Progenitor cell of endocrine pancreas (in vitro differentiated cells): ENCODE measurements at regions not wholly inside any gene's neighbourhood (a gene's known extent, or its start where the extent isn't known, plus 50 kb on each side); places are given as distances from the start of the nearest gene placed in this dataset.
"Not testable (repeated sequence)": the region's sequence is repeated elsewhere in the genome, so short reads cannot be mapped to it uniquely, and the experiment has no call there.

ENCODE experiments used
- DNase-seq: peaks from one replicate; pipeline ENCODE4 v3.0.0; 2021; ENCODE audit warnings: low spot score; ENCODE audit not compliant: unreplicated experiment
- H3K27ac Mint-ChIP-seq: 2 replicates; pipeline ENCODE4 v1.8.0; 2021; ENCODE audit warnings: mild to moderate bottlenecking, moderate library complexity, mixed read lengths
- H3K27me3 Mint-ChIP-seq: 2 replicates; pipeline ENCODE4 v1.8.0; 2021; ENCODE audit warnings: mixed read lengths
- H3K36me3 Mint-ChIP-seq: 2 replicates; pipeline ENCODE4 v1.8.0; 2022; ENCODE audit warnings: mixed read lengths; ENCODE audit not compliant: insufficient read depth
- H3K4me1 Mint-ChIP-seq: 2 replicates; pipeline ENCODE4 v1.8.0; 2021; ENCODE audit warnings: low read depth, mixed read lengths
- H3K4me3 Mint-ChIP-seq: 2 replicates; pipeline ENCODE4 v1.8.0; 2021; ENCODE audit warnings: low read depth, mild to moderate bottlenecking, moderate library complexity, mixed read lengths
- H3K9me3 Mint-ChIP-seq: 2 replicates; pipeline ENCODE4 v1.8.0; 2021; ENCODE audit warnings: low read depth, mixed read lengths
- TF ChIP-seq, protein P1 (sequence below): fragments of 200-600 bp; sonication (generic); IDR thresholded peaks from one replicate; pipeline ENCODE4 v1.5.0; 2021; ENCODE audit warnings: antibody characterized with exemption, mild to moderate bottlenecking; ENCODE audit not compliant: unreplicated experiment

DNA sequence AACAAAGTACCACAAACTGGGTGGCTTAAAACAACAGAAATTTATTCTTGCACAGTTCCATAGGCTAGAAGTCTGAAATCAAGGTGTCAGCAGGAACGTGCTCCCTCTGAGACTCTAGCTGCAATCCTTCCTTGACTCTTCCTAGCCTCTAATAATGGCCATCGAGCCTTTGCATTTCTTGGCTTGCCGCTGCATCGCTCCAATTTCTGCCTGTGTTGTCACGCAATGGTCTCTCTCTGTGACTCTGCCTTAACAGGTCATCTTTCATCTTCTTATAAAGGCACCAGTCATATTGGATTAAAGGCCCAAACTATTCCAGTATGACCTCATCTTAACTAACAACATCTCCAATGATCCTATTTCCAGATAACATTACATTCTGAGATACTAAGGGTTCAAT lies 61.0 kb upstream of the FNDC3B start:
- H3K27me3 Mint-ChIP-seq, result no peaks in the 10 kb centered on the region
- peaks cover 9% of the 10 kb centered on the region for H3K4me1 Mint-ChIP-seq
- H3K27ac Mint-ChIP-seq, result no peak overlapping the region
- H3K4me3 Mint-ChIP-seq, result no peak overlapping the region
- TF ChIP-seq, protein P1, sequence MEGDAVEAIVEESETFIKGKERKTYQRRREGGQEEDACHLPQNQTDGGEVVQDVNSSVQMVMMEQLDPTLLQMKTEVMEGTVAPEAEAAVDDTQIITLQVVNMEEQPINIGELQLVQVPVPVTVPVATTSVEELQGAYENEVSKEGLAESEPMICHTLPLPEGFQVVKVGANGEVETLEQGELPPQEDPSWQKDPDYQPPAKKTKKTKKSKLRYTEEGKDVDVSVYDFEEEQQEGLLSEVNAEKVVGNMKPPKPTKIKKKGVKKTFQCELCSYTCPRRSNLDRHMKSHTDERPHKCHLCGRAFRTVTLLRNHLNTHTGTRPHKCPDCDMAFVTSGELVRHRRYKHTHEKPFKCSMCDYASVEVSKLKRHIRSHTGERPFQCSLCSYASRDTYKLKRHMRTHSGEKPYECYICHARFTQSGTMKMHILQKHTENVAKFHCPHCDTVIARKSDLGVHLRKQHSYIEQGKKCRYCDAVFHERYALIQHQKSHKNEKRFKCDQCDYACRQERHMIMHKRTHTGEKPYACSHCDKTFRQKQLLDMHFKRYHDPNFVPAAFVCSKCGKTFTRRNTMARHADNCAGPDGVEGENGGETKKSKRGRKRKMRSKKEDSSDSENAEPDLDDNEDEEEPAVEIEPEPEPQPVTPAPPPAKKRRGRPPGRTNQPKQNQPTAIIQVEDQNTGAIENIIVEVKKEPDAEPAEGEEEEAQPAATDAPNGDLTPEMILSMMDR, result no peak
- DNase-seq, result no peak
- no peaks in the 10 kb centered on the region for H3K9me3 Mint-ChIP-seq
- H3K36me3 Mint-ChIP-seq, result no peaks in the 10 kb centered on the region

DNA sequence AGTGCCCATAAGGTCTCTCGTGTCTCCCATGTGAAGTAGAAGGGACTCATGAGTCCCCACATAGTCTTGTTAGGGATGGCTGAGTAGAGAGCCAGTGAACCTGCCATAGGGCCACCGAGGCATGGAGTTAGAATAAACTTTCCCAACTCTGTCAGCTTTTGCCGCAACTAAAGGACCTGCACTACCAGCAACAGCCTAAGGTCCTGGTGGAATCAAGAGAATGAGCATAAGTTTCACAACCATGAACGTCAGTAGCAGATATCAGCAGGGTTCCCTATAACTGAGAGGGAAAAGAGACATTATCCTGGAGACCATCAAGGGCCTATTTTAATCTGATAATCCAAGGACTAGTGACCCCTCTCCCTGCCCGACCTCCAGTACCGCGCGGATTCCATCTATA lies 60.3 kb upstream of the FNDC3B start:
- H3K4me1 Mint-ChIP-seq, result peaks cover 8% of the 10 kb centered on the region
- no peak overlapping the region for H3K4me3 Mint-ChIP-seq
- no peaks in the 10 kb centered on the region for H3K36me3 Mint-ChIP-seq
- H3K9me3 Mint-ChIP-seq, result no peaks in the 10 kb centered on the region
- no peak for DNase-seq
- TF ChIP-seq, protein P1, result no peak
- no peak overlapping the region for H3K27ac Mint-ChIP-seq
- H3K27me3 Mint-ChIP-seq, result no peaks in the 10 kb centered on the region

DNA sequence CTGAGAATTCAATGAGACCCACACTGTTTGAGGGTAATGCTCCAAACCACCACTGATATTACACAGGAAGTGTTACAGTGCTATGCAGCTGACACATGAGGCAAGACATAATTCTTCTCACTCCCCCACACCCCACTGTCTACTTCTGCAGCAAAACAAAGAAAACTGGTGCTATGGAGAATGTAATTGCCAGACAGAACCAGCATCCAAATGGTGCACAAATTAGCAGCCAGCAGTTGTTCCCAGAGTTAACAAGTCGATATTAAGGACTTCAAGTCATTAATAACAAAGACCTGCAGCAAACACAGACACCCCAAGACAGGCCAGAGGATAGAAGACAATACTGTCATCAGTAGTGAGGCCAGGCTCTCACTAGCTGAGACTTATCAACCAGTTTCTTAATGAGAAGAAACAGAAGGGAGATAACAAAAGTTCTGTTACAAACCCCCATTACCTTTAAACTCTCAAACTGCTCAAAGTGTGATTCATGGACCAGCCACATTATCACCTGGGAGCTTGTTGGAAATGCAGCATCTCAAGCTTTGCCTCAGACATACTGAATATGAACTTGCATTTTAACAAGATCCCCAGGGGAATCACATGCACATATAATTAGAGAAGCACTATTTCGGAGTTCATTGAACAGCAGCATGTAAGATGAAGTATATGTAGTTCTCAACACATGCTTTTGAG lies 58.7 kb upstream of the FNDC3B start:
- DNase-seq, result no peak
- TF ChIP-seq, protein P1, result no peak
- peaks cover 8% of the 10 kb centered on the region for H3K4me1 Mint-ChIP-seq
- H3K27me3 Mint-ChIP-seq, result no peaks in the 10 kb centered on the region
- no peak overlapping the region for H3K4me3 Mint-ChIP-seq
- no peaks in the 10 kb centered on the region for H3K9me3 Mint-ChIP-seq
- no peaks in the 10 kb centered on the region for H3K36me3 Mint-ChIP-seq
- no peak overlapping the region for H3K27ac Mint-ChIP-seq

DNA sequence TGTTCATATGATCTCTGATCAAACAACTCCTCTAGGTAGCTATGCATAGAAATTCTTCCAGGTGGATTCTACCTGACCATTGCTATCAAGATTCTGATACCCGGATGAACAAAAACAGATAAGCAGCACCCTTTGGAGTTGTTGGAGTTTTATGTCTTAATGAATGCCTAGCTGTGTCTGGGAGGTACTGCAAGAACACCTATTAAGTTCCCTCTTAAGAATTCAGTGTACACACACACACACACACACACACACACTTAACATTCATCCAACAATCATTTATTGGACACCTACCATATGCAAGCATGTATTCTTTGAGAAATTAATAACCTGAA lies 58.1 kb upstream of the FNDC3B start:
- H3K27ac Mint-ChIP-seq, result no peak overlapping the region
- no peaks in the 10 kb centered on the region for H3K27me3 Mint-ChIP-seq
- no peaks in the 10 kb centered on the region for H3K9me3 Mint-ChIP-seq
- DNase-seq, result no peak
- H3K4me3 Mint-ChIP-seq, result no peak overlapping the region
- TF ChIP-seq, protein P1, result no peak
- H3K36me3 Mint-ChIP-seq, result no peaks in the 10 kb centered on the region
- H3K4me1 Mint-ChIP-seq, result peaks cover 8% of the 10 kb centered on the region

DNA sequence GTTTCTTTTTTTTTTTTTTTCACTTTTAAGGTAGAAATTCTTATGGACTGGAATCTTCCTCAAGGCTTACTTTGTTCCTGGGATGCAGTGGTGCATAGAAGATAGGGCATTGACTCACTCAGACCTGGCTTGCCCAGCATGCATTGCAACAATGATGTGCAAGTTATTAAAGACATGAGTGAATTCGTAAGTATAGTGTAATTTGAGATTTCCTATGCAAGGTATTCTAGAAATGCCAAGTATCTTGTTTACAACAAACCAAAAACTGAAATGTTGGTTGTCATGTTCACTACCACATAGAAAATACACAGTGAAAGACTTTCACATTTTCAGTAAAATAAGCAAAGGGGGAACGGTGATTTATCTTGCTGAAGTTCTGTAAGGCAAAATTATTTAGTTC lies 56.5 kb upstream of the FNDC3B start:
- no peak for DNase-seq
- Mint-ChIP-seq H3K27ac (no peak overlapping the region), H3K27me3 (no peaks in the 10 kb centered on the region), H3K36me3 (no peaks in the 10 kb centered on the region), H3K4me1 (peaks cover 8% of the 10 kb centered on the region), H3K9me3 (no peaks in the 10 kb centered on the region), H3K4me3 (no peak overlapping the region)
- TF ChIP-seq, protein P1, result no peak

DNA sequence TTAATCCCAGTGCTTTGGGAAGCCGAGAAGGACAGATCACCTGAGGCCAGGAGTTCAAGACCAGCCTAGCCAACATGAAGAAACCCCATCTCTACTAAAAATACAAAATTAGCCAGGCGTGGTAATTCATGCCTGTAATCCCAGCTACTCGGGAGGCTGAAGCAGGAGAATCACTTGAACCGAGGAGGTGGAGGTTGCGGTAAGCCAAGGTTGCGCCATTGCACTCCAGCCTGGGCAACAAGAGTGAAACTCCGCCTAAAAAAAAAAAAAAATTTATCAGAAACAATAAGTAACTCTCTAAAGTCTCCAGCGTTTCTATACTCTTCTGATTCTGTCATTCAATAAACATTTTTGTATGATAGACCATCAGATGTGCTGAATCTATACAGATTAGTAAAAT lies 55.7 kb upstream of the FNDC3B start:
- not testable (repeated sequence) for H3K4me1 Mint-ChIP-seq, H3K36me3 Mint-ChIP-seq, H3K9me3 Mint-ChIP-seq, H3K27me3 Mint-ChIP-seq, H3K27ac Mint-ChIP-seq, DNase-seq, H3K4me3 Mint-ChIP-seq
